Activated naive CD4-positive, alpha-beta T cell treated with anti-CD3 and anti-CD28 coated beads, Interleukin-2, amount 50 U/mL, for 24 hours (primary cell): ENCODE measurements at regions not wholly inside any gene's neighbourhood (a gene's known extent, or its start where the extent isn't known, plus 50 kb on each side); places are given as distances from the start of the nearest gene placed in this dataset.
"Not testable (repeated sequence)": the region's sequence is repeated elsewhere in the genome, so short reads cannot be mapped to it uniquely, and the experiment has no call there.

Source experiments
- H3K27ac Mint-ChIP-seq: one replicate; pipeline ENCODE4 v1.8.0; 2021; ENCODE audit warnings: mild to moderate bottlenecking, mixed read lengths
- H3K27me3 Mint-ChIP-seq: one replicate; pipeline ENCODE4 v1.8.0; 2021; ENCODE audit warnings: mixed read lengths
- H3K36me3 Mint-ChIP-seq: one replicate; pipeline ENCODE4 v1.8.0; 2021; ENCODE audit warnings: mixed read lengths
- H3K4me1 Mint-ChIP-seq: one replicate; pipeline ENCODE4 v1.8.0; 2021; ENCODE audit warnings: mixed read lengths
- H3K4me3 Mint-ChIP-seq: one replicate; pipeline ENCODE4 v1.8.0; 2021; ENCODE audit warnings: mild to moderate bottlenecking, mixed read lengths
- H3K9me3 Mint-ChIP-seq: one replicate; pipeline ENCODE4 v1.8.0; 2021; ENCODE audit warnings: mixed read lengths

DNA sequence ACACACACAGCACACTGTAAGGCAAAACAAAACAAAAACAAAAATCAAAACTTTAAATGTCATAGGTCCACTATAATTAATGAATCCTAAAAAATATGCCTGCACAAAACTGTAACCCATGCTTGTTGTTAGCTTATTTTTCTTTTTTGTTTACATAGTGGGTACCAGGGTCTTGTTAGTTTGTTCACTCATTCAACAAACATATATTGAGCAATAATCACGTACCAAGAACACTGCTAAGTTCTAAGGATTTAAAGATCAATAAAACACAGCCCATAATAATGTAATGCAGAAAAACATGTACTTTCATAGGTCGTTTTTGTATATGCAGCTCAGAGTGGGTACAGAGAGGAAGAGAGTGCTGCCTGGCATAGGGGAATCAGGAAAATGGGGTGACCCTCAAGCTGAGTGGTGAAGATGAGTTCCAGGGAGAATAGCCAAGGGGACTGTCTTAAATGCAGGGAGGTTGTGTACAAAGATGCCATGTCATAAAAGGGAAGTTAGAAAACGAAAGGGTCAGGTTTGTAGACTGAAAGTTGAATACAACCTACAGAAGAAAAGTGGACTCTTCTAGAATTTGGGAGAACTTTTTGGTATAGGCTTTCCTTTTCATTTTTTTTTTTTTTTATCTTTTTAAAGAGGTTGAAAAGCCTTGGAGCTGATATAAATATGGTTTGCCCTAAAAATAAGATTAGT is 113.3 kb upstream of the TBX18 start:
- Mint-ChIP-seq H3K36me3 (peaks cover 2% of the 10 kb centered on the region), H3K9me3 (no peaks in the 10 kb centered on the region), H3K27ac (no peak overlapping the region), H3K27me3 (no peaks in the 10 kb centered on the region), H3K4me3 (no peak overlapping the region), H3K4me1 (no peaks in the 10 kb centered on the region)

DNA sequence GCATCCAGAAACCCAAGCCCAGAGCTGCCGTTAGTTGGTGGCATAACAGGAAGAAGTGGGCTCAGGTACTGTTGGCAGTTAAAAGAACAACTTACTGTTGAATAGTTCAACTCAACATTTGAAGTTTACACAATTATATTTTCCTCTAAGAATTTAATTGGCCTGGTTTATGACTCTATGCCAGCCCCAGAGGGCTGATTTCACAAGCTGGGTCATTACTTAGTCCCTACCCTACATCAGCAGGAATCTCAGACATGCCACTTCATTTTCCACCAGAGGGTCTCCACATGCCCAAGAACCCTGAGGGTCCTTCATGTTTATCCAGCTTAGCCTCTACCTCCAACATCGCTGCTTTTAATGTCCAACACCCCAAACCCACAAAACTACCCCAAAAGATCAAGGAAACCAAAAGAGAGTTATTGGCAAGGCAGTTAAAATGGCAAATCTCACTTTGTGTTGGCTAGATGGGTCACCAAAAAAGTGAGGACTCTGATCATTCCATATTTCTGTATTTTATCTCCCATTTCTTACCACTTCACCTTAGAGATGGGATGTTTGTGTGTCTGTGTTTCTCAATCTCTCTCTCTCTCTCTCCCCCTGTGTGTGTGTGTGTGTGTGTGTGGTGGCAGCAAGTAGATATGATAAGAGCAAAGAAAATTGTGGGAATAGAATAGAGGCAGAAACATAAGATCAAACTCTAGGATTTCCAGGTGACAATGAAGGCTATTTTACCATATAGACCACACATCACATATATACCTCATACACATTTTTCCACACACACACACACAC is 112.5 kb upstream of the TBX18 start:
- no peak overlapping the region for H3K27ac Mint-ChIP-seq
- H3K9me3 Mint-ChIP-seq: no peaks in the 10 kb centered on the region
- H3K4me3 Mint-ChIP-seq: no peak overlapping the region
- peaks cover 2% of the 10 kb centered on the region for H3K36me3 Mint-ChIP-seq
- no peaks in the 10 kb centered on the region for H3K4me1 Mint-ChIP-seq
- H3K27me3 Mint-ChIP-seq: no peaks in the 10 kb centered on the region

DNA sequence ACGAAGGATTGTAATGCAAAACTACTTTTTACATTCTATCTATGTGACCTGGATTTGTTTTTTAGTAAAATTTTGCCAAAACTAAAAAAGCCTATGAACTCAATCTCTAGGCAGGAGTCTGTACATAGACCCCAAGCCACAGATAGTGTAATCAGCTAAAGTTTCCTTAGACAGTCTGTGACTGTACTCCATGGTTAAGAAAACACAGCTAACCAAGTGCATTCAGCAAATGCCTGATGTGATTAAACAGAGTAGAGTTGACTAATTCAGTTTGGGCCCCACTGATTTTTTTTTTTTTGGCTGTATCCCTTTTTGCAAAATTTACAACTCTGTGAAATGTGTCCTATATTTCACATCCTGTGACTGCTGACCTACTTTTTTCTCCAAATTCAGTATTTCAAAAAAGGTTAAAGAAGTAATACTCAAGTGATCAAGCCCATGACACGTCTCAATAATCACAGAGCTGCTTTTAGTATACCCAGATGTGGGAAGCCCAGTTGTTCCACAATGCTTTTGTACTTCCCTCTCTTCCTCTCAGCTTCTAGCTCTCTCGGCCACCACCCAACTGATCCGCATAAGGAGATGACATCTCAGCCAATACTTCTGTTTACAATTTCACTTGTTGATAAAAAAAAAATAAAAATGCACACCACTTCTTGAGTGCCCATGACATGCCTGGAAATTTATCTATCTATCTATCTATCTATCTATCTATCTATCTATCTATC is 108.8 kb upstream of the TBX18 start:
- H3K27ac Mint-ChIP-seq: no peak overlapping the region
- no peaks in the 10 kb centered on the region for H3K27me3 Mint-ChIP-seq
- H3K4me3 Mint-ChIP-seq: no peak overlapping the region
- peaks cover 2% of the 10 kb centered on the region for H3K36me3 Mint-ChIP-seq
- H3K4me1 Mint-ChIP-seq: no peaks in the 10 kb centered on the region
- H3K9me3 Mint-ChIP-seq: no peaks in the 10 kb centered on the region

DNA sequence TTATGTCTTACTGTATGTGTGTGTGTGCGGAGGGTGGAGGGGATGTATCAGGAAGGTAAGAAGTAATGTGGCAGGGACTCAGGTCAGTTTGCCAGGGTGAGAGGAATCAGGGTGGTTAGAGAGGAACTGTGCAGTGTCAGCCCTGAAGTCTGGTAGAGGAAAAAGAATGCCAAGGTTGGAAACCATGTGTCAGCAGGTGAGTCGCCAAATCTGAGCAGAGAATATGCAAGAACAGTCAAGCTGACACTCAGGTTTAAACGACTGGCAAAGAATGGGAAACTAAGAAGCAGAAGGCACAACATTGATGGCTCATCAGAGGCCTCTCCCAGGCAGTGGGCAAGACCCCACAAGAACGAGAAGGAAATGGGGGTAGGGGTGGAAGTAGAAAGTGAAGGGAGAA is 107.5 kb upstream of the TBX18 start:
- Mint-ChIP-seq H3K27me3 (no peaks in the 10 kb centered on the region), H3K27ac (no peak overlapping the region), H3K4me3 (no peak overlapping the region), H3K9me3 (no peaks in the 10 kb centered on the region), H3K4me1 (no peaks in the 10 kb centered on the region), H3K36me3 (peaks cover 2% of the 10 kb centered on the region)

DNA sequence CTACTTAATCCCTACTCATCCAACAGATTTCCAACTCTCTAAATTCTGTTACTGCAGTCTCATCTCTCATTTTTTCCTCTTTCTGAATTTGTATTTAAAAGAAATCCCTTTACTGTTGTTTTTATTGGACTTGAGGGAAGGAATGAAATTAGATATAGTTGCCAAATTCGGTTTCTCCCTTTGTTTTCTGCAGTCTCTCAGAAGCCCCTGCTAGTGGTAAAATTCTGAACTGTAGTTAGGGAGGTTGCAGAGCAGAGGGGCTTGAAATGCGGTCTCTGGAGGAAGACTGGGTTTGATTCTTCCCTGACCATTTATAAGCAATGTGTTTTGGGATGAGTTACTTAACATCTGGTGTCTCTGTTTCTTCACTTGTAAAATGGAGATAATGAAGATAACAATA is 106.3 kb upstream of the TBX18 start:
- Mint-ChIP-seq H3K27ac (no peak overlapping the region), H3K4me3 (no peak overlapping the region), H3K36me3 (peaks cover 2% of the 10 kb centered on the region), H3K9me3 (no peaks in the 10 kb centered on the region), H3K4me1 (no peaks in the 10 kb centered on the region), H3K27me3 (no peaks in the 10 kb centered on the region)

DNA sequence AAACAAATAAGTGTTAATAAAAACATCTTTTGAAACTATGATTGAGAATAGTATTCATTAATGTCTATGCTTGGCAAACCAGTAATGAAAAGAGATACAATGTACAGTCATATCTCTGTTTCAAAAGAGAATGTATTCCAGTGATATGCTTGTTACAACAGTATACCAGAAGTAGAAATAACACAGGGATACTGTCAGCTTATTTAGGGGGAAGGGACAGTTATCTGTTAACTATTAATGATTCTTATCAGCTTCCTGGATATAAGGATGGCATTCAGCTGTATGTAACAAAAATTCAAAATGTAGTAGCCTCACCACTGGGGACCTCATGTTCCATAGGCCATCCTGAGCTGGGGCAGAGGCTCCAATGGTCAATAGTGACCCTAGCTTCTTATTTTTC is 103.8 kb upstream of the TBX18 start:
- Mint-ChIP-seq H3K4me3 (no peak overlapping the region), H3K27ac (no peak overlapping the region), H3K36me3 (no peaks in the 10 kb centered on the region), H3K9me3 (no peaks in the 10 kb centered on the region), H3K27me3 (no peaks in the 10 kb centered on the region), H3K4me1 (no peaks in the 10 kb centered on the region)

DNA sequence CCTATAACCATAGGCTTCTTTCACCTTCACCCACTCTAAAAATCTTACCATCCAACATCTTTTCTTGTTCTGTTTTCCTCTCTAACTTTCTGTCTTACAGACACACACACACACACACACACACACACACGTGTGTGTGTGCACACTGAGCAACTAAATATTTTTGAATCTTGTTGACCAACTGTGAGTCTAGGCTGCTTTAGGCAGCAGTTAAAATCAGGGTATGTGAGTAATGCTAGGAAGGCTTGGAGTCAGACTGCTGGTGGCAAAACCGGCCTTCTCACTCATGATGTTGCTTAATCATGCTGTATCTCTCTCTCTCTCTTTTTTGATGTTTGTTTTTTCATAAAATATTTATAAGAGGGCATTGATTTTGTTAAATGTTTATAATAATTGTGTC is 103.1 kb upstream of the TBX18 start:
- Mint-ChIP-seq H3K4me3 (no peak overlapping the region), H3K27me3 (no peaks in the 10 kb centered on the region), H3K9me3 (no peaks in the 10 kb centered on the region), H3K36me3 (no peaks in the 10 kb centered on the region), H3K4me1 (no peaks in the 10 kb centered on the region), H3K27ac (no peak overlapping the region)

DNA sequence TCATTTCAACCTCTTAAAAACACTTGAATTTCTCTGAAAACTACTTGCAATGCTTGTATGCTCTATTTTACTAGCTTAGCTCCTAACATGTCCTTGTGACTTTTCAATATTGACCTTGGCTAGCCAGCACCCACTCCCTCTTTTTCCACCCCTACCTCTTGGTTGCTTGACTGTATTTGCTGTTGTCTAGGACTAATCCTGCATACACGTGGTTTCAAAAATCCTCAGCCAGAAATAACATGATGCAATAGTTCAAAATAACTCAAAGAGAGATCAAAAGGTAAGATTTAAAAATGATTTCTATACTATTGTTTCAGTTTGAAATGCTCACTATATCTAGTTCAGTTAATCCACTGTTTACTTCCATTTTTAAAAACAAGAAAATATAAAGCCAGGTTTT is 102.3 kb upstream of the TBX18 start:
- H3K27ac Mint-ChIP-seq: no peak overlapping the region
- no peaks in the 10 kb centered on the region for H3K4me1 Mint-ChIP-seq
- no peak overlapping the region for H3K4me3 Mint-ChIP-seq
- no peaks in the 10 kb centered on the region for H3K9me3 Mint-ChIP-seq
- no peaks in the 10 kb centered on the region for H3K36me3 Mint-ChIP-seq
- H3K27me3 Mint-ChIP-seq: no peaks in the 10 kb centered on the region

DNA sequence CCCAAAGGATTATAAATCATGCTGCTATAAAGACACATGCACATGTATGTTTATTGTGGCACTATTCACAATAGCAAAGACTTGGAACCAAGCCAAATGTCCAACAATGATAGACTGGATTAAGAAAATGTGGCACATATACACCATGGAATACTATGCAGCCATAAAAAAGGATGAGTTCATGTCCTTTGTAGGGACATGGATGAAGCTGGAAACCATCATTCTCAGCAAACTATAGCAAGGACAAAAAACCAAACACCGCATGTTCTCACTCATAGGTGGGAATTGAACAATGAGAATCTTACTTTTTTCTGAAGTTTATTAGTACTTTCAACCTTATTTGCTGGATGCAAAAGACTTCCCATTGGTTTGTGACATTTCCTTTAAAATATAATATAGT is 101.0 kb upstream of the TBX18 start:
- not testable (repeated sequence) for H3K9me3 Mint-ChIP-seq, H3K4me3 Mint-ChIP-seq, H3K27me3 Mint-ChIP-seq, H3K36me3 Mint-ChIP-seq, H3K4me1 Mint-ChIP-seq, H3K27ac Mint-ChIP-seq

DNA sequence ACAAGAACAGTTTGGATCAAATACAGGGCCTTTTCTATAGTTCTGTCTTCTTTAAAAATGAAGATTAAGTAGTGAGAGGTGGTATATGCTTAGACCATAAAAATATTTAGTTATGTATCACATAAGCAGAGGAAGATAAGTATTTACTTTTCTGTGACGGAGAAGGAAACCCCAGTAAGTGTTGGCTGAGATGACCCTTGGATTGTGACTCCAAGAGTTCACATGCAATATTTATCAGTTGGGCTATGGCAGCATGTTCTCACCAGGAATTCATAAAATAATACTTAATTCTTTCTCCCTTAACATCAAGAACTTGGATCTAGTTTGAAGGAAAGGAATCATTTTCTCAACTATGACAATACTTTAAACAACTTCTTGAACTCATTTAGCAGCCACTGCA is 98.4 kb upstream of the TBX18 start:
- Mint-ChIP-seq H3K9me3 (no peaks in the 10 kb centered on the region), H3K4me3 (no peak overlapping the region), H3K36me3 (no peaks in the 10 kb centered on the region), H3K27me3 (no peaks in the 10 kb centered on the region), H3K27ac (no peak overlapping the region), H3K4me1 (no peaks in the 10 kb centered on the region)

DNA sequence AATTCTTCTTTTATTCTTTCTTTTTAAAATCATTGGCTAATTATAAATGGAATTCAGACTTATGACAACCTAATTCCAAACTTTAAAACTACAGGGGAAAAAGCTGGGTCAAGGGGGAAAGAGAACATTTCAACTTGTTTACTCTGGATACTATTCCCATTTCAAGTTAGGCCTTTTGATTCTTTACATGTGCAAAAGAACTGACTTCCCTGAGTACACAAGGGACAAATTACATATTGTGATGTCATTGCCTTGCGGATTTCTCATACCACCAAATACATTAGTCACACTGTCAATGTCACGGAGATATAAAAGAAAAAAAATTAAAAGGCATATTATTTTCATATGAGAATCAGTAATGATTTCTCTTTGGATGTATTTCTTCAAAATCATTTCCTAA is 96.5 kb upstream of the TBX18 start:
- Mint-ChIP-seq H3K27ac (no peak overlapping the region), H3K9me3 (peaks cover 7% of the 10 kb centered on the region), H3K27me3 (no peaks in the 10 kb centered on the region), H3K4me1 (no peaks in the 10 kb centered on the region), H3K4me3 (no peak overlapping the region), H3K36me3 (no peaks in the 10 kb centered on the region)

DNA sequence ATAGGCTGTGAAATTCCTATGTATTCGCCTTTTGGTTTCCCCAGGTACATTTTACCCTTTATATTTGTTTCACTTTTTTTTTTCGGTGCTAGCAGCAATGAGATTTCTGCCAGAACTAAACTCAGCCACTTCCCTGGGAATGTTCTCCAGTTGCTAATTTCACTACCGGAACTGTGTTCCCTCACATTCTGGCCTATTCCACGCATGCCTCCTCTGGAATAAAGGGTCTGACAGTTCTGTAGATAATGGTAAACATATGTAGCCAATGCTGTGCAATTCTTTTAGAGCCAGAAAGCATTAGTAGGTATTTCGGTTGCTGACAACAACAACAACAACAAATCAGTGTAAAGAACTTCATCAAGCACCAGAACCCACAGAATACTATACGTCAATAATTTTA is 96.1 kb upstream of the TBX18 start:
- Mint-ChIP-seq H3K4me1 (no peaks in the 10 kb centered on the region), H3K36me3 (no peaks in the 10 kb centered on the region), H3K27ac (no peak overlapping the region), H3K27me3 (no peaks in the 10 kb centered on the region), H3K4me3 (no peak overlapping the region), H3K9me3 (peaks cover 7% of the 10 kb centered on the region)

DNA sequence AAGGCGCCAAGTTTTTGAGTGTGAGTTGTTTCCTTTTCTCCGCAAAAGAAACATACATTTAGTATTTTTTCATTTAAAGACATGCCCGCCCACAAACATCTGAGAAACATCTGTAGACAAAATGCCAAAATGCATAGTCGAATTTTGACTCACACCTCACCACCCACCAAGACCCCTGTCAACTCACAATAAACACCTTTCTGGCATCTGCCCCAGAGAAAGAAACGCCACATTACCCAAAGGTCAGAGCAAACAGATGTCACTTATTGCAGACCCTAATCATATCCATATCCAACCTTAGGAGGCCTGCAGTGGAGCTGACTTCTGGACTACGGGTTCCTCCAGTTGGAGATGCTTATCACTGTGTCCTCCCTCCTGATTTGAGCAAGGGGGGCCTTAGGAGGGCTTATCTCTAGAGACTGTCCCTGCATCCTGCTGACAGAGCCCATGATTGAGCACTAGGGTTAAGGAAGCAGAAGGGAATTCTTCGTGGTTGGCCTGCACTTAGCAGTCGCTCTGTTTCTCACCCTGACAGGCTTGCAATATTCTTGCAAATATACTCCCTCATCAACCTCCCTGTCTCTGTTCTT is 90.5 kb upstream of the TBX18 start:
- Mint-ChIP-seq H3K4me3 (no peak overlapping the region), H3K27me3 (no peaks in the 10 kb centered on the region), H3K27ac (no peak overlapping the region), H3K9me3 (peaks cover 7% of the 10 kb centered on the region), H3K4me1 (no peaks in the 10 kb centered on the region), H3K36me3 (no peaks in the 10 kb centered on the region)

DNA sequence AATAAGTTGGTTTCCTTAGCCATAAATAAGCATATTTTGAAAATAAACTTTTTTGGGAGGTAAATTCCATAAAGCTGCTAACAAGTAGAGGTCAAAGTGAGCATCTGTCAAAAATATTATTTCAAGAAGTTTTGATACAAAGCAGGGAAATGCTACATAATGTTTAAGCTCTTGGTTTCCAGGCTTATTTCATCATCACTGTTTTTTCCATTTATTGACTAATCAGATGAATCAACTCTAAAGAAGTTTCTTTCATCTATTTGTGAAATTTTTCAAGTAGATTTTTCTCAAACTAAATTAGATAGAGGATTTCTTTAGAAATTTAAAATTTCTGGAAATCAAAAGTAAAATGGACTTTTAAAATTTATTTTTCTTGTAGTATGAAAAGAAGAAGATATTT is 89.5 kb upstream of the TBX18 start:
- peaks cover 7% of the 10 kb centered on the region for H3K9me3 Mint-ChIP-seq
- no peaks in the 10 kb centered on the region for H3K27me3 Mint-ChIP-seq
- H3K27ac Mint-ChIP-seq: no peak overlapping the region
- H3K4me3 Mint-ChIP-seq: no peak overlapping the region
- H3K36me3 Mint-ChIP-seq: no peaks in the 10 kb centered on the region
- H3K4me1 Mint-ChIP-seq: no peaks in the 10 kb centered on the region

DNA sequence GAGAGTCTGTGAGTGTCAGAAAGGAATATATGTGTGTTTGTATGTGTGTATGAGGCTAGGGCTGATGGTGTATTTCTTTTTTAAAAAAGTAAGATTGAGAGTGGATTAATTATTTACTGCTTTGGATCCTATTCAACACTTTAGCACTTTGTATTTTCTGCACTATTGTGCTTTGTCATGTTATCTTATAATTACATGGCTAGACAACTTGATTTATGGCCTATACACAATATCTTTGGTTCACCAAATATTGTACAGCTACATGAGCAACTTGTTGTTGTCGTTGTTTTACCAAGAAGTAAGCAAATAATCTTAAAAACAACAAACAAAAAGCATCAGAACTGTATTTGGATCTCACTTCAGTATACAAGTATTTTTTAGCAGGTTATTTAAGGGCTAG is 84.6 kb upstream of the TBX18 start:
- peaks cover 2% of the 10 kb centered on the region for H3K27me3 Mint-ChIP-seq
- H3K9me3 Mint-ChIP-seq: no peaks in the 10 kb centered on the region
- H3K36me3 Mint-ChIP-seq: no peaks in the 10 kb centered on the region
- no peak overlapping the region for H3K4me3 Mint-ChIP-seq
- H3K27ac Mint-ChIP-seq: no peak overlapping the region
- H3K4me1 Mint-ChIP-seq: no peaks in the 10 kb centered on the region
